Central memory CD8-positive, alpha-beta T cell (primary cell): ENCODE measurements at regions not wholly inside any gene's neighbourhood (a gene's known extent, or its start where the extent isn't known, plus 50 kb on each side); places are given as distances from the start of the nearest gene placed in this dataset.

ENCODE experiments used
- ATAC-seq: fragments of 150-1000 bp; cut with Tn5 transposase; replicated peaks from 2 replicates; pipeline ENCODE4 v1.10.0; 2022; ENCODE audit warnings: mild to moderate bottlenecking, moderate FRiP score, moderate number of reproducible peaks; ENCODE audit not compliant: poor library complexity, severe bottlenecking; ENCODE audit errors: extremely low read depth
- DNase-seq, 2 donors: peaks; one replicate each; pipeline ENCODE4 v3.0.0; 2021; ENCODE audit warnings: low spot score in 2 of 2
- H3K27ac Mint-ChIP-seq: one replicate; pipeline ENCODE4 v1.8.0; 2022; ENCODE audit warnings: low read depth, mild to moderate bottlenecking, moderate library complexity, mixed read lengths
- H3K27me3 Mint-ChIP-seq: one replicate; pipeline ENCODE4 v1.8.0; 2022; ENCODE audit warnings: mixed read lengths
- H3K36me3 Mint-ChIP-seq: one replicate; pipeline ENCODE4 v1.8.0; 2022; ENCODE audit warnings: mild to moderate bottlenecking, moderate library complexity, mixed read lengths; ENCODE audit not compliant: insufficient read depth
- H3K4me1 Mint-ChIP-seq: one replicate; pipeline ENCODE4 v1.8.0; 2022; ENCODE audit warnings: mixed read lengths
- H3K4me3 Mint-ChIP-seq: one replicate; pipeline ENCODE4 v1.8.0; 2022; ENCODE audit warnings: mild to moderate bottlenecking, moderate library complexity, mixed read lengths
- H3K9me3 Mint-ChIP-seq: one replicate; pipeline ENCODE4 v1.8.0; 2022; ENCODE audit warnings: mixed read lengths

DNA sequence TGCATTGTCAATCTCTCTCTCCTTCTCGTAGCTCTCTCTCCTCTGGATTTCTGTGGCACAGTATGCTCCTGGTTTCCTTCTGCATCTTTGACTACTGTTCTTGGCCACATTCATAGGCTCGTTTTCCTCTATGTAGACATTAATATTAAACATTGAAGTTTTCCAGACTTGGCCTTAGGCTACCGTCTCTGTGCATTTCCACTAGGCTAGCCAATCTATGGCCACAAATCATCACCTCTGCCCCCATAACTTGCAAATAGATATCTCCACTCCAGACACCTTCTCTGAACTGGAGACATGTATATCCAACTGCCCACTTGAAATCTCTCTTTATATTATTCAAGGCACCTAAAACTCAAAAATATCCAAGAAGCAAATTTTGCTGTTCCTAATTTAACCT, 768.5 kb downstream of the TSN start:
- ATAC-seq (no peak), DNase-seq (no peak)
- Mint-ChIP-seq H3K27me3 (no peaks in the 10 kb centered on the region), H3K4me3 (no peak overlapping the region), H3K36me3 (no peaks in the 10 kb centered on the region), H3K4me1 (no peaks in the 10 kb centered on the region), H3K27ac (no peak overlapping the region), H3K9me3 (peaks cover 21% of the 10 kb centered on the region)

DNA sequence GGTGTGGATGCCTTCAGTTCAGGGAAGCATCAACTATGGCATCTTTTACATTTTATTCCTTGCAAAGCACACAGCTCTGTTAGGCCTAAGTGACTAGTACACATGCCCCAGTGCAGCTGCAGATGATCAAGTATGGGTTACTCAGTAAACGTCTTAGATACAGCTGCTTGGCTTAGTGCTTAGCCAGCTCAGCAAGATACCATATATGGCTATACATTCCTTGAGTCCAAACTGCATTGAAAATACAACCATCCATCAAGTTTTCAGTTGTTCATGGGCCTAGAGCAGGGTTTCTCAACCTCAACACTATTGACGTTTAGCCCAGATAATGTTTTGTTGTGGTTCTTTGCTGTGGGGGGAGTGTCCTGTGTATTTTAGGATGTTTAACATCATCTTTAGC, 769.9 kb downstream of the TSN start:
- ATAC-seq (no peak), DNase-seq (no peak)
- peaks cover 20% of the 10 kb centered on the region for H3K9me3 Mint-ChIP-seq
- no peaks in the 10 kb centered on the region for H3K36me3 Mint-ChIP-seq
- no peaks in the 10 kb centered on the region for H3K27me3 Mint-ChIP-seq
- no peaks in the 10 kb centered on the region for H3K4me1 Mint-ChIP-seq
- H3K4me3 Mint-ChIP-seq = no peak overlapping the region
- H3K27ac Mint-ChIP-seq = no peak overlapping the region

DNA sequence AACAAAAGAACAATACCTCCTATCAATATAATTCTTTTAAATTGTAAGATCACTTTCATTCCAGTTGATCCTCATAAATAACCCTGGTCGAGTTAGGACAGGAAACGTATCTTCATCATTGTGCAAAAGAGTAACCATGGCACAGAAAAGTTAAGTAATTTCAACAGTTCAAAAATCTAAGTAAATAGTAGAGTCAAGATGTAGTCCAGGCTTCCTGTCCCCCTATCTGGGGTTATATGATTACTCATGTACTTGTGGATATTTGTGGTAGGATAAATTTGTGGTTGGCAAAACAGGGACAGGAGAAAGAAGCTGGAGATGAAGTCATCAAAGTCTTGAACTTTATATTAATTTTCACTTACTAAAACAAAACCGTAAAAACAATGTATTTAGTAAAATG, 772.6 kb downstream of the TSN start:
- no peak overlapping the region for H3K27ac Mint-ChIP-seq
- DNase-seq (no peak), ATAC-seq (no peak)
- no peak overlapping the region for H3K4me3 Mint-ChIP-seq
- H3K9me3 Mint-ChIP-seq = peaks cover 20% of the 10 kb centered on the region
- no peaks in the 10 kb centered on the region for H3K4me1 Mint-ChIP-seq
- no peaks in the 10 kb centered on the region for H3K27me3 Mint-ChIP-seq
- no peaks in the 10 kb centered on the region for H3K36me3 Mint-ChIP-seq

DNA sequence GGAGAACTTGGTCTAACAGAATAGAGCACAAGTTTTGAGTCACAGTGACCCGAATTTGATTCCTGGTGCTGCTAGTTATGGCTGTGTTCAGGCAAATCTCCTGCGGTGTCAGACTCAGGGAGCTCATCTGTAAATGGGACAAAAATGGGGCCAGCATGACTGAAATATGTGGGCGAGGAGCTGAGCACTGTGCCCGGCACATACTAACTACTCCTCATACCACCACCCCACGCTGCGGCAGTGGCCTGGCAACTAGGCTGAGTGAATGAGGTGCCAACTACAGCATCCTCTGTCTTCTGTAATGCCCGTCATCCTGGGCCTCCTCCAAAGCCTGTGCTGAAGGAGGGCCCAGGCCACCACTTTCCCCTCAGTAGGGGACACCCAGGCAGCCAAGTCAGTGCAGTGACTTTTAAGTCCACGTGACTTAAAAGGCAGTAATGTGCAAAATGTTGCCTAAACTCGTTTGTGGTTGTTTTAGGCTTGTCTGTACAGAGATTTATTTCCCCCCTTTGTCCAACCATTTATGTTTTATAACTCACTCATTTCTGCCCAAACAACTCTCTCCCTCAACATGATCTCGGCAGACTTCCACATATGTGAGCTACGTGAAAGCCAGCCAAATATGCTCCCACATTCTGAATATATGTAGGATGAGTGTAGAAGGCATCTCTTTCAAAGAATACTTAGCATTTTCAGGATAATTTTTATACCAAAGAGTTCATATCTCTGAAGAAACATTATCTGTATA, 773.7 kb downstream of the TSN start:
- H3K9me3 Mint-ChIP-seq = peaks cover 15% of the 10 kb centered on the region
- H3K27ac Mint-ChIP-seq = no peak overlapping the region
- no peaks in the 10 kb centered on the region for H3K36me3 Mint-ChIP-seq
- no peaks in the 10 kb centered on the region for H3K4me1 Mint-ChIP-seq
- ATAC-seq (no peak), DNase-seq (no peak)
- H3K27me3 Mint-ChIP-seq = no peaks in the 10 kb centered on the region
- no peak overlapping the region for H3K4me3 Mint-ChIP-seq

DNA sequence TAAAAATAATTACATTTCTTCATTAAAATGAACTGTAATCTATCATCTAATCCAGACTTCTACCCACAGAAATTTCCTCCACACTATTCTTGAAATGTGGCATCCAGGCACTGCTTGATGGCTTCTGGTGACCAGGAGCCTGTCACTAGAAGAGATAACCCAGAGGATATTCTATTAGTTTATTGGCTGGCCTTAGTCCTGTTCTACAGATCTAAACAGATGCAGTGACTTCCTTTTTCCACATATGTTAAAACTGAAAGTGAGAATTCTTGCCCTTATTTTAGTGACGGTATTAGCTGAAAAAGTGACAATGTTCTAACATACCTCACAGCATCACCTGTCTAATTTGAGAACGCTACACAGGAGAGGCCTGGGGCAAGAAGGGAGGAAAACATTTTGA, 775.4 kb downstream of the TSN start:
- Mint-ChIP-seq H3K9me3 (peaks cover 13% of the 10 kb centered on the region), H3K4me3 (no peak overlapping the region), H3K36me3 (no peaks in the 10 kb centered on the region), H3K4me1 (no peaks in the 10 kb centered on the region), H3K27me3 (no peaks in the 10 kb centered on the region), H3K27ac (no peak overlapping the region)
- ATAC-seq (no peak), DNase-seq (no peak)

DNA sequence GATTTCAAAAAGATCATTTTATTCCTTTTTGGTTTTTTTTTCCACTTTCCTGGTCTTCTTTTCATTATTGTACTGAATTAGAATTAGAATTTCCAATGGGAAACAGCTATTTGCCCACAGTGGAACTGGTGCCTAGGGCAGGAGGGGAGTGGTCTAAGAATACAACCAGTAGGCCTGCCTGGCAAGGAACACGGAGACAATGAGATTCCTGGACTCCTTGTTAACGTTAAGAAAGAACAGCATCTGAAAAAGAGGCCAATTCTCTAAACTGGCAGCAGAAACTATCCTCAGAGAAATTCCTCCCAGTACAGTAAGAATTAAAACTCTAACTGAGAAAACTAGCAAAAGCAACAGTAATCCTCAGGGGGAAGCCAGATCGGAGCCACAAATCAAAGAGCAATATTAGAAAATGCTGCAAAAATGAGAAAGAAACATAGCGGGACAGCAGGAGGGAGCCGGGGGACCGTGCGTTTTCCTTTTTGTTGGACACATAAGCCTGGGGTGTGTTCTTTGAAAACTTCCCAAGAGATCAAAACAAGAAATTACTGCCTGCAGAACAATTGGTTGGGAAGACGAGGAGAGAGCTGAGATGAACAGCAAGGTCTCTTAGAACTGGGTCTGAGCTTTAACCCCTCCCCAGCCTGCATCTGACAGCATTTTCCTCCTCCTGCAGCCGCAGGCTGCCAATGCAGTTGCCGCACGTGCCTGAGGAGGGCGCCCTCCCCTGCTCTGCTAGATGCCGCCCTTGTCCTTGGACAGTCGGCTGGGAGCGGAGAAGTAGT, 776.0 kb downstream of the TSN start:
- Mint-ChIP-seq H3K9me3 (peaks cover 13% of the 10 kb centered on the region), H3K4me3 (no peak overlapping the region), H3K27me3 (no peaks in the 10 kb centered on the region), H3K36me3 (no peaks in the 10 kb centered on the region), H3K27ac (no peak overlapping the region), H3K4me1 (no peaks in the 10 kb centered on the region)
- no peak for DNase-seq
- ATAC-seq = no peak

DNA sequence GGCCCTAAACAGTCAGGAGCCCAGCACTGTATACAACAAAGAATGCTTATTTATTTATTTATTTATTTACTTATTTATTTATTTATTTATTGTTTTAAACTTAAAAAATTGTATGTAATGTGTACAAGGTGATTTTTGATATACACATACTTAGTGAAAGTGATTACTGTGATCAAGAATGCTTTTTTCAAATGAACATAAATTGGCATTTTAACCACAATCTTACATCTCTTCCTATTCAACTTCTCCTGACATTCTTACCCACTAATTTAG, 776.6 kb downstream of the TSN start:
- ATAC-seq = no peak
- no peak overlapping the region for H3K27ac Mint-ChIP-seq
- no peaks in the 10 kb centered on the region for H3K27me3 Mint-ChIP-seq

DNA sequence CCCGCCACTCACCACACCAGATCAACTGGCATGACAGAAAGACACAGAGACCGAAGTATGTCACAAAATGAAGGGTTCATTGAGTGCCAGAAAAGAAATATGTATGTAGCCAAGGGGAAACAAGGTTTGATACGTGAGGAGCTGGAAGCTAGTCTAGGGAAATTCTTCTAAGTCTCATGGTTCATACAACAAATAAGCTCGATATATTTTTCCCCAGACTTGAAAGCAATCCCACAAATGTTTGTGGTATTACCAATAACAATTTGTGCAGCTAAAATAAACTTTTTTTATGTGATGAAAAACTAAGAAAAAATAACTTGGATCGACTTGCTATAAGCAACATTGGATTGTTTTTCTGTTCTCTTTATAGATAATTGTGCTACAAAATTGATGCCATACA, 777.0 kb downstream of the TSN start:
- DNase-seq = no peak
- ATAC-seq = no peak
- Mint-ChIP-seq H3K4me3 (no peak overlapping the region), H3K27me3 (no peaks in the 10 kb centered on the region), H3K4me1 (no peaks in the 10 kb centered on the region), H3K36me3 (no peaks in the 10 kb centered on the region), H3K9me3 (peaks cover 11% of the 10 kb centered on the region), H3K27ac (no peak overlapping the region)

More for the DNA sequence above, 776.6 kb downstream of the TSN start:
- Mint-ChIP-seq H3K9me3 (peaks cover 12% of the 10 kb centered on the region), H3K4me3 (no peak overlapping the region), H3K36me3 (no peaks in the 10 kb centered on the region), H3K4me1 (no peaks in the 10 kb centered on the region)
- DNase-seq = no peak

DNA sequence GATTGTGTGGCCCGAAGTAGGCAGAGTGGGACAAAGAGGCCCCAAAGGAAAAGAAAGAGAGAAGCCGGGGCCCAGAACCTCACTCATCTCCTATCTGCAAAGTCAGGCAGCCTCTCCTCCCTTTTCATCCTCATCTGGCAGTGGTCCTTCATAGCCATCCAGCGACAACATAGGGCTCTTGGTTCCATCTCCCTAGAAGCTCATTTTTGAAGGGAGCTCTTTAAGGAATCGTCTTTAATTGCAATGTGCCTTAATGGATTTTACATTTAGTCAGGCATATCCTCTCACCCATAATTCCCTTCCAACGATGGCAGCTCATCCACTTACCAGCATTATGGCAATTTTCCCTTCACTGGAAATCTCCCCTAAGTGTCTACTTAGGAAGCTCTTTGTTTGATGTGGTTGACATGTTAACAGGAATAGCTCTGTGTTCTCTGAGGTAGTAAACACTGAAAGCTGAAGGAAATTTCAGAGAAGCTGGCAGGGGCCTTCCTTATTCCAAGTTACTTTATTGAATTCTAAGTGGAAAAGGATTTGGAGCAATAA, 780.6 kb downstream of the TSN start:
- H3K27ac Mint-ChIP-seq = no peak overlapping the region
- H3K27me3 Mint-ChIP-seq = no peaks in the 10 kb centered on the region
- H3K36me3 Mint-ChIP-seq = no peaks in the 10 kb centered on the region
- H3K4me1 Mint-ChIP-seq = no peaks in the 10 kb centered on the region
- no peak for ATAC-seq
- peaks cover 11% of the 10 kb centered on the region for H3K9me3 Mint-ChIP-seq
- H3K4me3 Mint-ChIP-seq = no peak overlapping the region
- DNase-seq = no peak

DNA sequence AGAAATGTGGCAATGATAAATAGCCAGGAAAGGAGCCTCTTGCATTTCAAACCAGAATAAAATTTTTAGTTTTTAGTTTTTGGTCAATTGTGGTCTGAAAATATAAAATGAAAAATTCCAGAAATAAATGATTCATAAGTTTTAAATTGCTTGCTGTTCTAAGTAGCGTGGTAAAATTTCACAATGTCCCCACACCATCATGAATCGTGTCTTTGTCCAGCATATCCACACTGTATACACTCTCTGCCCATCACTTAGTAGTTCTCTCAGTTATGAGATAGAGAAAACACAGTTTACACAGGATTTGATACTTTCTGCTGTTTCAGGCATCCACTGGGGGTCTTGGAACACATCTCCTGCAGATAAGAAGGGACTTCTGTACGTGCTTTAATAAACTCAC, 783.9 kb downstream of the TSN start:
- no peaks in the 10 kb centered on the region for H3K4me1 Mint-ChIP-seq
- H3K4me3 Mint-ChIP-seq = no peak overlapping the region
- no peaks in the 10 kb centered on the region for H3K36me3 Mint-ChIP-seq

DNA sequence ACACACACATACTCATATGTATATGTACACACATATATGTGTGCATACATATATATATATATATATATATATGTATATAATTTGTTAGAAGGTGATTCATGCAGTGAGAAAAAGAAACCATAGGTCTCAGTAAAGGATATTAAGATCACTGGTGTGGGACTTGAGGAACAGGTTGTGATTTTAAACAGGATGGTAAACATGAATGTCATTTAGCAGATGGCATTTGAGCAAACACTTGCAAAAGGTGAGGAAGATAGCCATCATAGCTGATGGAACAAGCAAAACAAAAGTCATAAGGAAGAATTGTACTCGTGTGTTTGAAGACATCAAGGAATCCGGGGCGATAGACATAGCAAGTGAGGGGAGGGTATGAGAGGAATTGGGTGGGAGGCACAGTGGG, 784.5 kb downstream of the TSN start:
- Mint-ChIP-seq H3K9me3 (peaks cover 16% of the 10 kb centered on the region), H3K36me3 (no peaks in the 10 kb centered on the region), H3K4me3 (no peak overlapping the region), H3K27me3 (no peaks in the 10 kb centered on the region), H3K4me1 (no peaks in the 10 kb centered on the region), H3K27ac (no peak overlapping the region)
- DNase-seq (no peak), ATAC-seq (no peak)

More for the DNA sequence above, 783.9 kb downstream of the TSN start:
- ATAC-seq (no peak), DNase-seq (no peak)
- Mint-ChIP-seq H3K27me3 (no peaks in the 10 kb centered on the region), H3K9me3 (peaks cover 15% of the 10 kb centered on the region), H3K27ac (no peak overlapping the region)

DNA sequence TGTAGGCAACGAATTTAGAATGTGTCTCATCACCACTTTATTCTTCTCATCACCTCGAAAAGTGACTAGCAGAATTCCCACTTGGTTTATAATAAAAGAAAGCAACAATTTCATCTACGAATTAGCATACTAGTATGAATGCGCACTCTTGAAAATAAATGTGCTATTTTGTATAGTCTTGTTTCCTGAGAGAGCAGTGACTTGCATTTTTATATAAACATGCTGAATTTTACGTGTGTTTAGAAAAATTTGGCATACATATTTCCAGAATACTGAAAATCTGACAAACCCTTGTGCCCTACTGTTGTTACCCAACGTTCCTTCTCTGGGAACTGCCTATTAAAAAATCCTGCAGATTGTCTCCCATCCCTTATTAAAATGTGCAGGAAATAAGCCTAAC, 786.8 kb downstream of the TSN start:
- no peak overlapping the region for H3K27ac Mint-ChIP-seq
- no peak overlapping the region for H3K4me3 Mint-ChIP-seq
- ATAC-seq = no peak
- no peak for DNase-seq
- H3K4me1 Mint-ChIP-seq = no peaks in the 10 kb centered on the region
- no peaks in the 10 kb centered on the region for H3K27me3 Mint-ChIP-seq
- H3K9me3 Mint-ChIP-seq = peaks cover 10% of the 10 kb centered on the region
- H3K36me3 Mint-ChIP-seq = no peaks in the 10 kb centered on the region

DNA sequence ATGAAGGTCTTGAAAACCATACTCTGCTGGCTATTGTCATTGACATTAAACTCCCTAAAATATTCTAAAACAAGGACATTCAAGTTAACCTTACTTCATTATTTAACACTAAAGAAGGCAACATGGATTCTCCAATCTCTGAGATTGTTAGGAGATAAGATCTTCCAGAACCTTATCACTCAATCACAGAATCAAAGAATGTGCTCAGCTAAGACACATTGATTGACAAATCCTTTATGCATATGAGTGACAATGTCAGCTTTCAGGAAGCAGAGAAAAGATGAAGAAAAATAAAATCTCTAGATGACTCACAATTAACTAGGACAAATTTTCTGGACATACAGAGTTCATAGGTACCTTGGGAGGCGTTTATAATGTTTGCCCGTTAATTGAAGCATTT, 787.2 kb downstream of the TSN start:
- peaks cover 10% of the 10 kb centered on the region for H3K9me3 Mint-ChIP-seq
- H3K27ac Mint-ChIP-seq = no peak overlapping the region
- no peak overlapping the region for H3K4me3 Mint-ChIP-seq
- H3K27me3 Mint-ChIP-seq = no peaks in the 10 kb centered on the region
- no peaks in the 10 kb centered on the region for H3K36me3 Mint-ChIP-seq
- H3K4me1 Mint-ChIP-seq = no peaks in the 10 kb centered on the region
- no peak for ATAC-seq
- DNase-seq = no peak
